ENCODE measurements at regions not wholly inside any gene's neighbourhood (a gene's known extent, or its start where the extent isn't known, plus 50 kb on each side); places are given as distances from the start of the nearest gene placed in this dataset.

DNA sequence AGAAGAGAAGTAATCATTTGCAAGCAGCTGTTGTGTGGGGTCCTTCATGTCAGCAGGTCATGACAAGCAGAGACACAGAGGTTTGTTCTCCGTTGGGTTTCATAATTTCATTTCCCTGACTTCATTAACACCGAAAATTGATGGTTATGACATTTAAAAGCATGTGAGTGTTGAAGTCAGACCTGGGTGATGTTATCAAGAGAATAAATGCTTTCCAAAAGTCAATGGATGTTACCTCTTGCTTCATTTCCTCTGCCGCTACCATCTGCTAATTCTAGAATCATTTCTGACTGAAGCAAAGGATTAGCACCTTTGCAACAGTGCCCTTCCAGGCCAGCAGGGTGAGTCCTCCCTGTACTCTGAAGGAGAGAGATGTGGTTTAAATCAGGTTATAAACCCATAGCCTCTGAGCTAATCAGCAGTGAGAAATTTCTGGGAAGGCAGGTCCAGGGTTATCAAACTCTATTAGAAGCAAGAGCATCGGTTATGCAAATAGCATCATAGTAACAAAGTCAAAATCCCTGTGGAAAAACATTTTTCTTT is 446.2 kb downstream of the PIK3C3 start:
- no peaks in the 10 kb centered on the region for H3K79me2 ChIP-seq (ENCODE audit: low read depth)
- H3K27ac ChIP-seq: no peak overlapping the region
- no peaks in the 10 kb centered on the region for H3K9me2 ChIP-seq (ENCODE audit: insufficient read depth)
- H3K27me3 ChIP-seq (ENCODE audit: insufficient read depth, low read depth): no peaks in the 10 kb centered on the region
- no peaks in the 10 kb centered on the region for H3K9me3 ChIP-seq (ENCODE audit: insufficient read depth, low read depth)
- no peak overlapping the region for H3K4me3 ChIP-seq
- H3F3A ChIP-seq (ENCODE audit: insufficient read depth, low read depth): no peaks in the 10 kb centered on the region
- no peak overlapping the region for H3K4me2 ChIP-seq
- no peak for TF ChIP-seq EZH2 (IDR thresholded peaks at IDR 0.05; ENCODE audit: low read depth)
- TF ChIP-seq CTCF (conservative IDR thresholded peaks at IDR 0.05): no peak
- intact Hi-C loops (cut with micrococcal nuclease; ENCODE audit: unreplicated experiment): no loop called here
- DNase-seq: no peak
- H2AFZ ChIP-seq: no peak overlapping the region
- BruUV-seq (replicated peaks): no TSS peak
- H3K4me1 ChIP-seq (replicated peaks; ENCODE audit: insufficient read depth): no peaks in the 10 kb centered on the region
- ChIA-PET CTCF (no interaction called here), POLR2A (ENCODE audit: unreplicated experiment) (no interaction called here)
- no peaks in the 10 kb centered on the region for H4K20me1 ChIP-seq (ENCODE audit: insufficient read depth)
- no peaks in the 10 kb centered on the region for H3K36me3 ChIP-seq (ENCODE audit: low read depth)

- Histone ChIP-seq H3K36me3 (ENCODE audit: low read depth) (no peaks in the 10 kb centered on the region), H3K4me2 (no peak overlapping the region), H3K27me3 (ENCODE audit: insufficient read depth, low read depth) (no peaks in the 10 kb centered on the region), H3K4me3 (no peak overlapping the region), H2AFZ (no peak overlapping the region), H3K9me2 (ENCODE audit: insufficient read depth) (no peaks in the 10 kb centered on the region), H3F3A (ENCODE audit: insufficient read depth, low read depth) (no peaks in the 10 kb centered on the region), H3K79me2 (ENCODE audit: low read depth) (no peaks in the 10 kb centered on the region), H3K4me1 (replicated peaks; ENCODE audit: insufficient read depth) (no peaks in the 10 kb centered on the region), H3K27ac (no peak overlapping the region), H3K9me3 (ENCODE audit: insufficient read depth, low read depth) (no peaks in the 10 kb centered on the region), H4K20me1 (ENCODE audit: insufficient read depth) (no peaks in the 10 kb centered on the region)
- TF ChIP-seq CTCF (conservative IDR thresholded peaks at IDR 0.05): no peak
- TF ChIP-seq EZH2 (IDR thresholded peaks at IDR 0.05; ENCODE audit: low read depth): no peak
- intact Hi-C loops (cut with micrococcal nuclease; ENCODE audit: unreplicated experiment): no loop called here
- no TSS peak for BruUV-seq (replicated peaks)
- no peak for DNase-seq
- CTCF ChIA-PET: no interaction called here
- POLR2A ChIA-PET (ENCODE audit: unreplicated experiment): no interaction called here
Observed at GRCh38 chr18:42404151-42404550, 449.1 kb downstream of the PIK3C3 start.

DNA sequence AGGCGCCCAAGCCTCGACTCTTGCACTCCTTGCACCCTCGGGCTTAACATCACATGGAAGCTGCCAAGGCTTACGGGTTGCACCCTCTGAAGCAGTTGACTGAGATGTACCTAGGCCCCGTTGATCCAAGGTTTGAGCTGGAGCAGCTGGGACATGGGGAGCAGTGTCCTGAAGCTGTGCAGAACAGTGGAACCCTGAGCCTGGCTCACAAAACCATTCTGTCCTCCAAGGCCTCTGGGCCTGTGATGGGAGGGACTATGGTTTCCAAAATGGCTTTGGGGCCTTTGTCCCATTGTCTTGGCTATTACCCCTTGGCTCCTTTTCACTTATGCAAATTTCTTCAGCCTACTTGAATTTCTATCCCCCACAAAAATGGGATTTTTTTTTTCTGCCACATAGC is 454.0 kb downstream of the PIK3C3 start:
- no peak overlapping the region for H3K27ac ChIP-seq
- H3K4me1 ChIP-seq (replicated peaks; ENCODE audit: insufficient read depth): no peaks in the 10 kb centered on the region
- H3K79me2 ChIP-seq (ENCODE audit: low read depth): no peaks in the 10 kb centered on the region
- POLR2A ChIA-PET (ENCODE audit: unreplicated experiment): no interaction called here
- H3K27me3 ChIP-seq (ENCODE audit: insufficient read depth, low read depth): no peaks in the 10 kb centered on the region
- intact Hi-C loops (cut with micrococcal nuclease; ENCODE audit: unreplicated experiment): no loop called here
- no TSS peak for BruUV-seq (replicated peaks)
- H2AFZ ChIP-seq: no peak overlapping the region
- CTCF ChIA-PET: no interaction called here
- H3F3A ChIP-seq (ENCODE audit: insufficient read depth, low read depth): no peaks in the 10 kb centered on the region
- no peaks in the 10 kb centered on the region for H3K36me3 ChIP-seq (ENCODE audit: low read depth)
- H3K4me3 ChIP-seq: no peak overlapping the region
- H3K9me3 ChIP-seq (ENCODE audit: insufficient read depth, low read depth): no peaks in the 10 kb centered on the region
- no peaks in the 10 kb centered on the region for H4K20me1 ChIP-seq (ENCODE audit: insufficient read depth)
- H3K9me2 ChIP-seq (ENCODE audit: insufficient read depth): no peaks in the 10 kb centered on the region
- TF ChIP-seq CTCF (conservative IDR thresholded peaks at IDR 0.05) (no peak), EZH2 (IDR thresholded peaks at IDR 0.05; ENCODE audit: low read depth) (no peak)
- H3K4me2 ChIP-seq: no peak overlapping the region
- DNase-seq: no peak
